SW 1271 (cell line): ENCODE measurements at regions not wholly inside any gene's neighbourhood (a gene's known extent, or its start where the extent isn't known, plus 50 kb on each side); places are given as distances from the start of the nearest gene placed in this dataset.

ENCODE experiments used
- DNase-seq, 2 experiments: peaks; one replicate each; lab custom pipeline; 2025; lab: John Stamatoyannopoulos, UW

- peak in 1 of 2 experiments; percentile 56 for DNase-seq
Measured at GRCh38 chr12:46131732-46132469, 136.9 kb downstream of the SLC38A1 start.

GRCh38 chr12:46127656-46128055 is 137.3 kb upstream of the SCAF11 start:
- no peak for DNase-seq

GRCh38 chr12:46126050-46126727 is 135.8 kb upstream of the SCAF11 start:
- no peak for DNase-seq

- DNase-seq, result peak; percentile 38 to 64
Measured at GRCh38 chr12:46124848-46125619, 134.7 kb upstream of the SCAF11 start.

- no peak for DNase-seq
Measured at GRCh38 chr12:46124132-46124847, 133.9 kb upstream of the SCAF11 start.

GRCh38 chr12:46112364-46112763 is 122.0 kb upstream of the SCAF11 start:
- no peak for DNase-seq

- no peak for DNase-seq
Measured at GRCh38 chr12:46111715-46112114, 121.3 kb upstream of the SCAF11 start.

- DNase-seq, result no peak
Measured at GRCh38 chr12:46110928-46111699, 120.7 kb upstream of the SCAF11 start.

GRCh38 chr12:46110223-46110611 is 119.8 kb upstream of the SCAF11 start:
- no peak for DNase-seq

GRCh38 chr12:46109343-46110222 is 119.2 kb upstream of the SCAF11 start:
- DNase-seq, result no peak

GRCh38 chr12:46108721-46109120 is 118.3 kb upstream of the SCAF11 start:
- DNase-seq, result no peak

GRCh38 chr12:46107591-46107990 is 117.2 kb upstream of the SCAF11 start:
- no peak for DNase-seq

GRCh38 chr12:46105735-46106134 is 115.4 kb upstream of the SCAF11 start:
- no peak for DNase-seq

GRCh38 chr12:46103559-46104383 is 113.4 kb upstream of the SCAF11 start:
- DNase-seq, result no peak

- DNase-seq, result no peak
Measured at GRCh38 chr12:46101485-46101869, 111.1 kb upstream of the SCAF11 start.

GRCh38 chr12:46100551-46101484 is 110.4 kb upstream of the SCAF11 start:
- no peak for DNase-seq

- no peak for DNase-seq
Measured at GRCh38 chr12:46089414-46090162, 99.2 kb upstream of the SCAF11 start.
